ENCODE measurements at regions not wholly inside any gene's neighbourhood (a gene's known extent, or its start where the extent isn't known, plus 50 kb on each side); places are given as distances from the start of the nearest gene placed in this dataset.

GRCh38 chr6:14031516-14031915 is 86.1 kb upstream of the CD83 start:
- peak; percentile 61 for DNase-seq

GRCh38 chr6:14035071-14035847 is 82.3 kb upstream of the CD83 start:
- DNase-seq = peak; percentile 94

GRCh38 chr6:14035874-14036273 is 81.7 kb upstream of the CD83 start:
- DNase-seq = no peak

- DNase-seq = no peak
Observed at GRCh38 chr6:14036911-14037310, 80.7 kb upstream of the CD83 start.

- DNase-seq = no peak
Observed at GRCh38 chr6:14037402-14038277, 79.9 kb upstream of the CD83 start.

- no peak for DNase-seq
Observed at GRCh38 chr6:14038467-14039437, 78.8 kb upstream of the CD83 start.

GRCh38 chr6:14040042-14040441 is 77.5 kb upstream of the CD83 start:
- no peak for DNase-seq

GRCh38 chr6:14046476-14047068 is 71.0 kb upstream of the CD83 start:
- peak; percentile 41 for DNase-seq

GRCh38 chr6:14047151-14047740 is 70.3 kb upstream of the CD83 start:
- DNase-seq = no peak

- no peak for DNase-seq
Observed at GRCh38 chr6:14048837-14049236, 68.7 kb upstream of the CD83 start.

GRCh38 chr6:14051355-14051754 is 66.2 kb upstream of the CD83 start:
- no peak for DNase-seq

- no peak for DNase-seq
Observed at GRCh38 chr6:14053811-14054210, 63.8 kb upstream of the CD83 start.

GRCh38 chr6:14055541-14055940 is 62.0 kb upstream of the CD83 start:
- no peak for DNase-seq

- no peak for DNase-seq
Observed at GRCh38 chr6:14058029-14058695, 59.4 kb upstream of the CD83 start.

- no peak for DNase-seq
Observed at GRCh38 chr6:14058735-14059134, 58.8 kb upstream of the CD83 start.

- DNase-seq = no peak
Observed at GRCh38 chr6:14059791-14060436, 57.7 kb upstream of the CD83 start.

GRCh38 chr6:14060971-14061370 is 56.6 kb upstream of the CD83 start:
- no peak for DNase-seq

GRCh38 chr6:14061643-14062042 is 55.9 kb upstream of the CD83 start:
- DNase-seq = no peak

- no peak for DNase-seq
Observed at GRCh38 chr6:14062345-14063029, 55.1 kb upstream of the CD83 start.

GRCh38 chr6:14063756-14064155 is 53.8 kb upstream of the CD83 start:
- DNase-seq = no peak
